IPS-18a (cell line): ENCODE measurements at regions not wholly inside any gene's neighbourhood (a gene's known extent, or its start where the extent isn't known, plus 50 kb on each side); places are given as distances from the start of the nearest gene placed in this dataset.
A peak's percentile ranks its signal among the peaks of the same experiment; 100 is the strongest.

ENCODE experiments used
- H3K27ac ChIP-seq: one replicate; pipeline ENCODE4 v1.5.1; 2013; ENCODE audit warnings: low read length
- H3K27me3 ChIP-seq: one replicate; pipeline ENCODE4 v1.6.1; 2013; ENCODE audit warnings: mild to moderate bottlenecking, low read length; ENCODE audit not compliant: control insufficient read depth, insufficient read depth
- H3K36me3 ChIP-seq: one replicate; pipeline ENCODE4 v1.6.1; 2013; ENCODE audit warnings: low read depth, low read length; ENCODE audit not compliant: control insufficient read depth
- H3K4me1 ChIP-seq: one replicate; pipeline ENCODE4 v1.6.1; 2013; ENCODE audit warnings: low read depth, low read length; ENCODE audit not compliant: control insufficient read depth
- H3K4me3 ChIP-seq: one replicate; pipeline ENCODE4 v1.5.1; 2013; ENCODE audit warnings: low read length
- H3K9ac ChIP-seq: one replicate; pipeline ENCODE4 v1.6.1; 2013; ENCODE audit warnings: mild to moderate bottlenecking, low read length, moderate library complexity
- H3K9me3 ChIP-seq: one replicate; pipeline ENCODE4 v1.6.1; 2013; ENCODE audit warnings: low read depth, low read length; ENCODE audit not compliant: control insufficient read depth

GRCh38 chrX:100120956-100121355 lies 289.1 kb downstream of the PCDH19 start:
- H3K4me1 ChIP-seq: peaks cover 2% of the 10 kb centered on the region
- H3K4me3 ChIP-seq: no peak overlapping the region
- H3K9ac ChIP-seq: no peak overlapping the region
- no peaks in the 10 kb centered on the region for H3K36me3 ChIP-seq
- no peak overlapping the region for H3K27ac ChIP-seq
- H3K9me3 ChIP-seq: no peaks in the 10 kb centered on the region
- no peaks in the 10 kb centered on the region for H3K27me3 ChIP-seq

GRCh38 chrX:100098660-100099375 lies 311.3 kb downstream of the PCDH19 start:
- no peak overlapping the region for H3K27ac ChIP-seq

GRCh38 chrX:100090931-100091330 lies 319.1 kb downstream of the PCDH19 start:
- Histone ChIP-seq H3K9ac (no peak overlapping the region), H3K9me3 (no peaks in the 10 kb centered on the region), H3K27ac (no peak overlapping the region), H3K36me3 (no peaks in the 10 kb centered on the region), H3K27me3 (no peaks in the 10 kb centered on the region), H3K4me3 (no peak overlapping the region), H3K4me1 (no peaks in the 10 kb centered on the region)

More at GRCh38 chrX:100098660-100099375, 311.3 kb downstream of the PCDH19 start:
- Histone ChIP-seq H3K9me3 (no peaks in the 10 kb centered on the region), H3K27me3 (no peaks in the 10 kb centered on the region), H3K4me1 (no peaks in the 10 kb centered on the region), H3K9ac (no peak overlapping the region), H3K4me3 (no peak overlapping the region), H3K36me3 (no peaks in the 10 kb centered on the region)

GRCh38 chrX:100089724-100090123 lies 320.3 kb downstream of the PCDH19 start:
- Histone ChIP-seq H3K9me3 (no peaks in the 10 kb centered on the region), H3K36me3 (no peaks in the 10 kb centered on the region), H3K9ac (no peak overlapping the region), H3K27ac (no peak overlapping the region), H3K4me1 (no peaks in the 10 kb centered on the region), H3K27me3 (no peaks in the 10 kb centered on the region), H3K4me3 (no peak overlapping the region)

- Histone ChIP-seq H3K9me3 (no peaks in the 10 kb centered on the region), H3K4me3 (no peak overlapping the region), H3K27ac (no peak overlapping the region), H3K9ac (no peak overlapping the region), H3K4me1 (no peaks in the 10 kb centered on the region), H3K27me3 (no peaks in the 10 kb centered on the region), H3K36me3 (no peaks in the 10 kb centered on the region)
Observed at GRCh38 chrX:100085846-100086245, 324.2 kb downstream of the PCDH19 start.

- H3K9ac ChIP-seq: no peak overlapping the region
- no peaks in the 10 kb centered on the region for H3K4me1 ChIP-seq
- H3K27me3 ChIP-seq: no peaks in the 10 kb centered on the region
- H3K9me3 ChIP-seq: no peaks in the 10 kb centered on the region
- H3K36me3 ChIP-seq: no peaks in the 10 kb centered on the region
- H3K4me3 ChIP-seq: no peak overlapping the region
- H3K27ac ChIP-seq: no peak overlapping the region
Observed at GRCh38 chrX:100083211-100083610, 326.9 kb downstream of the PCDH19 start.

GRCh38 chrX:100081503-100081902 lies 328.6 kb downstream of the PCDH19 start:
- Histone ChIP-seq H3K27ac (no peak overlapping the region), H3K4me3 (no peak overlapping the region), H3K36me3 (no peaks in the 10 kb centered on the region), H3K9me3 (no peaks in the 10 kb centered on the region), H3K27me3 (no peaks in the 10 kb centered on the region), H3K4me1 (no peaks in the 10 kb centered on the region), H3K9ac (no peak overlapping the region)

GRCh38 chrX:100076031-100076430 lies 334.0 kb downstream of the PCDH19 start:
- H3K9me3 ChIP-seq: no peaks in the 10 kb centered on the region
- H3K36me3 ChIP-seq: no peaks in the 10 kb centered on the region
- no peak overlapping the region for H3K4me3 ChIP-seq
- no peaks in the 10 kb centered on the region for H3K27me3 ChIP-seq
- no peaks in the 10 kb centered on the region for H3K4me1 ChIP-seq
- H3K9ac ChIP-seq: no peak overlapping the region
- no peak overlapping the region for H3K27ac ChIP-seq

- H3K4me3 ChIP-seq: no peak overlapping the region
- no peak overlapping the region for H3K9ac ChIP-seq
- H3K36me3 ChIP-seq: no peaks in the 10 kb centered on the region
- H3K9me3 ChIP-seq: no peaks in the 10 kb centered on the region
- no peak overlapping the region for H3K27ac ChIP-seq
- peaks cover 16% of the 10 kb centered on the region for H3K4me1 ChIP-seq
- no peaks in the 10 kb centered on the region for H3K27me3 ChIP-seq
Observed at GRCh38 chrX:100072336-100072735, 337.7 kb downstream of the PCDH19 start.

- H3K4me3 ChIP-seq: no peak overlapping the region
- H3K9ac ChIP-seq: no peak overlapping the region
- no peak overlapping the region for H3K27ac ChIP-seq
- no peaks in the 10 kb centered on the region for H3K9me3 ChIP-seq
- H3K27me3 ChIP-seq: no peaks in the 10 kb centered on the region
- no peaks in the 10 kb centered on the region for H3K36me3 ChIP-seq
- peaks cover 16% of the 10 kb centered on the region for H3K4me1 ChIP-seq
Observed at GRCh38 chrX:100070334-100070849, 339.7 kb downstream of the PCDH19 start.

GRCh38 chrX:100048156-100048555 lies 361.9 kb downstream of the PCDH19 start:
- Histone ChIP-seq H3K27me3 (no peaks in the 10 kb centered on the region), H3K4me3 (peak overlapping the region; percentile 24)

More at GRCh38 chrX:100048156-100048555, 361.9 kb downstream of the PCDH19 start:
- no peak overlapping the region for H3K27ac ChIP-seq
- H3K4me1 ChIP-seq: peaks cover 4% of the 10 kb centered on the region
- no peak overlapping the region for H3K9ac ChIP-seq
- H3K9me3 ChIP-seq: no peaks in the 10 kb centered on the region
- no peaks in the 10 kb centered on the region for H3K36me3 ChIP-seq
